K562 (cell line): ENCODE measurements at regions not wholly inside any gene's neighbourhood (a gene's known extent, or its start where the extent isn't known, plus 50 kb on each side); places are given as distances from the start of the nearest gene placed in this dataset.

ENCODE experiments used
- ATAC-seq: fragments of 200-7000 bp; cut with Tn5 transposase; 3 replicates; pipeline ENCODE4 v1.9.1; 2020; ENCODE audit warnings: moderate library complexity
- BruUV-seq: library from RNA; stranded (reverse); fragments of 400-500 nt; replicated peaks from 2 replicates; lab custom pipeline; 2021; lab: Mats Ljungman, UMichigan
- CTCF ChIA-PET: fragments of 300-600 bp; formaldehyde crosslinking; extraction: SDS; loops from one replicate; lab custom pipeline; 2021; ENCODE audit warnings: low intra/inter-chr PET ratio; lab: Yijun Ruan, JAX
- POLR2A ChIA-PET: fragments of 300-600, 350-650 bp; sonication (Branson Sonifier 250); formaldehyde crosslinking; extraction: SDS; loops from one replicate; lab custom pipeline; 2021; ENCODE audit warnings: antibody characterized with exemption, inconsistent platforms; lab: Yijun Ruan, JAX
- DNase-seq, 4 experiments: peaks; one replicate each; pipeline versions ENCODE4 v3.0.0 to v3.0.0-alpha.2; 2011 to 2018; ENCODE audit warnings: low spot score in 3 of 4, mixed read lengths in 3 of 4; ENCODE audit errors: extremely low read depth in 1 of 4
- FAIRE-seq: peaks from 2 replicates; lab custom pipeline; 2011; peaks lifted over from hg19 to GRCh38; lab: Jason Lieb, UNC
- H2AFZ ChIP-seq: 2 replicates; pipeline ENCODE4 v1.6.0; 2011; ENCODE audit warnings: low read depth, low read length, control low read depth, inconsistent platforms
- H3K27ac ChIP-seq: fragments of 200-600 bp; 3 replicates; pipeline ENCODE4 v1.8.0; 2011; ENCODE audit warnings: low read depth, mild to moderate bottlenecking, control low read depth, inconsistent platforms, low read length, moderate library complexity, mixed read lengths; ENCODE audit errors: extremely low read depth
- H3K27me3 ChIP-seq, 2 experiments: fragments of 300-600 bp in 1 of 2; 2 replicates in 1 of 2; 3 replicates in 1 of 2; pipeline versions ENCODE4 v1.6.0 to v1.8.0; 2011; ENCODE audit warnings: inconsistent platforms in 2 of 2, low read length in 2 of 2, mild to moderate bottlenecking in 1 of 2, mixed read lengths in 1 of 2, moderate library complexity in 1 of 2; ENCODE audit not compliant: control insufficient read depth in 2 of 2, insufficient read depth in 2 of 2
- H3K36me3 ChIP-seq: fragments of 300-600 bp; 3 replicates; pipeline ENCODE4 v1.8.0; 2011; ENCODE audit warnings: mild to moderate bottlenecking, low read length, inconsistent platforms; ENCODE audit not compliant: control insufficient read depth, insufficient read depth
- H3K4me1 ChIP-seq, 2 experiments: fragments of 200-600 bp in 1 of 2; replicated peaks in 1 of 2; 2 replicates in 1 of 2; 3 replicates in 1 of 2; pipeline versions ENCODE4 v1.5.1 to v1.8.0; 2011; ENCODE audit warnings: inconsistent platforms in 2 of 2, low read length in 2 of 2, mild to moderate bottlenecking in 1 of 2, mixed read lengths in 1 of 2, moderate library complexity in 1 of 2; ENCODE audit not compliant: control insufficient read depth in 2 of 2, insufficient read depth in 2 of 2
- H3K4me2 ChIP-seq: 2 replicates; pipeline ENCODE4 v1.6.1; 2011; ENCODE audit warnings: low read length, control low read depth, inconsistent platforms, mixed read lengths; ENCODE audit not compliant: insufficient read depth
- H3K4me3 ChIP-seq: fragments of 200-600 bp; sonication (generic), shearing (Covaris generic); 2 replicates; pipeline ENCODE4 v1.5.1; 2016; ENCODE audit warnings: control low read depth, inconsistent platforms
- H3K79me2 ChIP-seq: fragments of 200-600 bp; 3 replicates; pipeline ENCODE4 v1.8.0; 2011; ENCODE audit warnings: low read length, inconsistent platforms; ENCODE audit not compliant: control insufficient read depth, insufficient read depth
- H3K9ac ChIP-seq, 2 experiments: 2 replicates each; pipeline versions ENCODE4 v1.6.0 to v1.6.1; 2011; ENCODE audit warnings: low read depth in 2 of 2, low read length in 2 of 2, control low read depth in 1 of 2, inconsistent platforms in 1 of 2, mild to moderate bottlenecking in 1 of 2, mixed read lengths in 1 of 2; ENCODE audit not compliant: insufficient read depth in 1 of 2
- H3K9me1 ChIP-seq: one replicate; pipeline ENCODE4 v1.6.0; 2011; ENCODE audit warnings: inconsistent platforms, mild to moderate bottlenecking, low read length, moderate library complexity; ENCODE audit not compliant: control insufficient read depth, insufficient read depth
- H3K9me3 ChIP-seq: replicated peaks from 2 replicates; pipeline ENCODE4 v1.5.1; 2011; ENCODE audit warnings: low read depth, low read length, inconsistent platforms; ENCODE audit not compliant: control insufficient read depth, insufficient read depth
- H4K20me1 ChIP-seq: replicated peaks from 2 replicates; pipeline ENCODE4 v1.6.1; 2011; ENCODE audit warnings: low read length, inconsistent platforms, mixed read lengths; ENCODE audit not compliant: control insufficient read depth, insufficient read depth
- BCL6 ChIP-seq: fragments of 250-450 bp; sonication (Bioruptor Pico); IDR thresholded peaks from 2 replicates; pipeline ENCODE4 v1.4.0; 2020
- BRF1 ChIP-seq: IDR thresholded peaks from 3 replicates; pipeline ENCODE4 v1.6.1; 2011; ENCODE audit warnings: borderline replicate concordance, mild to moderate bottlenecking; ENCODE audit not compliant: insufficient read length; ENCODE audit errors: extremely low read depth
- CBX8 ChIP-seq: fragments of 200-600 bp; sonication (generic); IDR thresholded peaks from 2 replicates; pipeline ENCODE4 v1.6.1; 2012; ENCODE audit warnings: borderline replicate concordance, mixed run types, low read depth, mild to moderate bottlenecking, moderate library complexity, mixed read lengths, low read length, control low read depth, inconsistent platforms; ENCODE audit not compliant: poor library complexity, severe bottlenecking; ENCODE audit errors: extremely low read depth
- CREBBP ChIP-seq: IDR thresholded peaks from one replicate; pipeline ENCODE4 v1.6.1; 2012; ENCODE audit warnings: low read depth, mild to moderate bottlenecking, control low read depth, inconsistent platforms, low read length
- HES1 ChIP-seq: fragments of 450-650 bp; IDR thresholded peaks from 2 replicates; pipeline ENCODE4 v1.6.1; 2016; ENCODE audit warnings: low read depth, mild to moderate bottlenecking, moderate library complexity
- HOMEZ ChIP-seq: fragments of 250-450 bp; sonication (Bioruptor Pico); IDR thresholded peaks from 2 replicates; pipeline ENCODE4 v1.4.0; 2020; ENCODE audit warnings: mild to moderate bottlenecking, moderate library complexity
- KAT2B ChIP-seq: IDR thresholded peaks from one replicate; pipeline ENCODE4 v1.6.1; 2012; ENCODE audit warnings: low read depth, mild to moderate bottlenecking, control low read depth, inconsistent platforms, low read length, moderate library complexity
- MYBL2 ChIP-seq, 2 experiments: fragments of 450-650 bp in 1 of 2; sonication (generic) in 1 of 2; formaldehyde crosslinking in 1 of 2; IDR thresholded peaks; 2 replicates each; pipeline versions ENCODE4 v1.6.1 to v1.8.1; 2017 to 2022; ENCODE audit warnings: borderline replicate concordance in 1 of 2, inconsistent platforms in 1 of 2, low read depth in 1 of 2, mild to moderate bottlenecking in 1 of 2, missing genetic modification reagents in 1 of 2, moderate library complexity in 1 of 2
- NCOA6 ChIP-seq: fragments of 450-650 bp; IDR thresholded peaks from 2 replicates; pipeline ENCODE4 v1.6.1; 2017; ENCODE audit warnings: mild to moderate bottlenecking
- PCBP1 ChIP-seq: fragments of 200-400 bp; formaldehyde crosslinking; IDR thresholded peaks from 2 replicates; pipeline ENCODE4 v1.6.1; 2018; ENCODE audit warnings: mild to moderate bottlenecking, low read depth, low read length; ENCODE audit not compliant: poor library complexity, severe bottlenecking
- PRMT5 ChIP-seq: sonication (generic); formaldehyde crosslinking; IDR thresholded peaks from 2 replicates; pipeline ENCODE4 v1.5.0; 2020; ENCODE audit warnings: missing genetic modification reagents
- SMARCA5 ChIP-seq: fragments of 450-650 bp; IDR thresholded peaks from 2 replicates; pipeline ENCODE4 v1.6.1; 2016
- TCF15 ChIP-seq: fragments of 250-450 bp; sonication (Bioruptor Pico); IDR thresholded peaks from 2 replicates; pipeline ENCODE4 v1.8.0; 2022; ENCODE audit warnings: moderate library complexity, mild to moderate bottlenecking, inconsistent platforms
- TSC22D4 ChIP-seq: fragments of 450-650 bp; IDR thresholded peaks from 2 replicates; pipeline ENCODE4 v1.6.1; 2016; ENCODE audit warnings: missing genetic modification characterization, missing biosample characterization, control low read depth
- ZFP30 ChIP-seq: fragments of 250-450 bp; sonication (Bioruptor Pico); IDR thresholded peaks from 2 replicates; pipeline ENCODE4 v1.8.0; 2022; ENCODE audit warnings: moderate library complexity, mild to moderate bottlenecking, inconsistent platforms, borderline replicate concordance
- ZNF3 ChIP-seq: fragments of 250-450 bp; sonication (Bioruptor Pico); IDR thresholded peaks from 2 replicates; pipeline ENCODE4 v1.5.0; 2021; ENCODE audit warnings: mild to moderate bottlenecking, moderate library complexity
- ZNF512 ChIP-seq: IDR thresholded peaks from 2 replicates; pipeline ENCODE4 v1.6.1; 2016; ENCODE audit warnings: missing genetic modification characterization, missing compliant biosample characterization
- ZNF644 ChIP-seq: fragments of 200-800 bp; sonication (Bioruptor generic); IDR thresholded peaks from 2 replicates; pipeline ENCODE4 v1.6.1; 2016; ENCODE audit warnings: low read depth, missing genetic modification characterization, missing compliant biosample characterization
- in situ Hi-C: fragments of 300-500 bp; cut with MboI; formaldehyde crosslinking; loops from 4 replicates; pipeline ENCODE4 v1.15.0; 2018; ENCODE audit warnings: inconsistent platforms, mixed read lengths
- intact Hi-C: fragments of 100-400 bp; cut with micrococcal nuclease; formaldehyde crosslinking; loops from 2 replicates; pipeline ENCODE4 v1.14.2; 2022

- no peak for TF ChIP-seq ZNF512
- TF ChIP-seq TSC22D4 (tag): no peak
- no peak for TF ChIP-seq HES1
- no peak for TF ChIP-seq ZNF644 (tag)
- TF ChIP-seq ZNF3 (CRISPR knock-in tag): no peak
- no peak for TF ChIP-seq TCF15 (CRISPR knock-in tag)
Observed at GRCh38 chr9:78902051-78902450, 605.1 kb downstream of the PSAT1 start (continued).

- intact Hi-C loops (no loop called here), in situ Hi-C loops (no loop called here)
- Histone ChIP-seq H3K27ac (no peak overlapping the region), H3K9ac (no peak overlapping the region), H3K4me1 (no peaks in the 10 kb centered on the region), H3K27me3 (no peaks in the 10 kb centered on the region), H4K20me1 (no peaks in the 10 kb centered on the region), H3K9me1 (no peaks in the 10 kb centered on the region), H3K4me2 (no peak overlapping the region), H3K36me3 (no peaks in the 10 kb centered on the region), H2AFZ (no peak overlapping the region), H3K4me3 (no peak overlapping the region), H3K9me3 (no peaks in the 10 kb centered on the region), H3K79me2 (no peaks in the 10 kb centered on the region)
- ATAC-seq (no peak), FAIRE-seq (no peak), DNase-seq (no peak)
- BruUV-seq: no TSS peak
- ChIA-PET CTCF (no interaction called here), POLR2A (no interaction called here)
- TF ChIP-seq CREBBP: no peak
- TF ChIP-seq NCOA6: no peak
- TF ChIP-seq BCL6 (CRISPR knock-in tag): no peak
- TF ChIP-seq PCBP1: no peak
- no peak for TF ChIP-seq BRF1
- no peak for TF ChIP-seq KAT2B
- TF ChIP-seq SMARCA5: no peak
- TF ChIP-seq CBX8: no peak
- TF ChIP-seq ZFP30 (CRISPR knock-in tag): no peak
- TF ChIP-seq HOMEZ (CRISPR knock-in tag): no peak
- TF ChIP-seq HES1: no peak
- TF ChIP-seq MYBL2 (IDR thresholded peaks at IDR 0.05; ENCODE audit: low read depth): no peak
- no peak for TF ChIP-seq MYBL2 (CRISPR knock-in tag; IDR thresholded peaks at IDR 0.05; ENCODE audit: borderline replicate concordance)
- TF ChIP-seq PRMT5 (CRISPR knock-in tag): no peak
Observed at GRCh38 chr9:78903581-78903980, 606.7 kb downstream of the PSAT1 start.
